Endothelial cell of umbilical vein (primary cell): ENCODE measurements at regions not wholly inside any gene's neighbourhood (a gene's known extent, or its start where the extent isn't known, plus 50 kb on each side); places are given as distances from the start of the nearest gene placed in this dataset.

Experiments
- CTCF ChIP-seq, 2 donors: IDR thresholded peaks; 1 replicate in 1 of 2; 2 replicates in 1 of 2; pipeline ENCODE4 v1.5.1; 2011; ENCODE audit warnings: low read length in 2 of 2, mild to moderate bottlenecking in 2 of 2, moderate library complexity in 2 of 2, control low read depth in 1 of 2, inconsistent platforms in 1 of 2, low read depth in 1 of 2; ENCODE audit not compliant: insufficient read depth in 1 of 2; ENCODE audit errors: extremely low read depth in 1 of 2
- EZH2 ChIP-seq: IDR thresholded peaks from 2 replicates; pipeline ENCODE4 v1.6.1; 2012; ENCODE audit warnings: borderline replicate concordance, low read depth, mild to moderate bottlenecking, moderate library complexity, low read length, inconsistent platforms; ENCODE audit not compliant: severe bottlenecking
- GATA2 ChIP-seq: IDR thresholded peaks from 2 replicates; pipeline ENCODE4 v1.7.0; 2011; ENCODE audit warnings: low read depth, mild to moderate bottlenecking, moderate library complexity, mixed read lengths, low read length; ENCODE audit not compliant: insufficient read length, insufficient read depth
- JUN ChIP-seq: IDR thresholded peaks from 2 replicates; pipeline ENCODE4 v1.6.1; 2011; ENCODE audit warnings: borderline replicate concordance, low read depth; ENCODE audit not compliant: insufficient read length, insufficient read depth
- MAX ChIP-seq: IDR thresholded peaks from 2 replicates; pipeline ENCODE4 v1.6.1; 2011; ENCODE audit not compliant: insufficient read depth, insufficient read length
- MYC ChIP-seq: IDR thresholded peaks from one replicate; pipeline ENCODE4 v1.6.1; 2011; ENCODE audit warnings: mild to moderate bottlenecking, low read depth, low read length
- POLR2A ChIP-seq: IDR thresholded peaks from 2 replicates; pipeline ENCODE4 v1.6.1; 2012; ENCODE audit warnings: low read depth, mild to moderate bottlenecking, control low read depth, low read length
- POLR2AphosphoS5 ChIP-seq: IDR thresholded peaks from 2 replicates; pipeline ENCODE4 v1.6.1; 2012; ENCODE audit warnings: low read depth, mild to moderate bottlenecking, control low read depth, low read length, moderate library complexity; ENCODE audit not compliant: insufficient read depth

GRCh38 chr20:52404671-52405070, 213.1 kb upstream of the ZFP64 start:
- TF ChIP-seq CTCF (IDR thresholded peaks at IDR 0.05; ENCODE audit: extremely low read depth in 1 of 2, insufficient read depth in 1 of 2, low read depth in 1 of 2, low read length in 2 of 2) (no peak), EZH2 (no peak), GATA2 (no peak), MYC (no peak), POLR2A (no peak), JUN (no peak), MAX (no peak), POLR2AphosphoS5 (no peak)
